Keratinocyte (primary cell): ENCODE measurements at regions not wholly inside any gene's neighbourhood (a gene's known extent, or its start where the extent isn't known, plus 50 kb on each side); places are given as distances from the start of the nearest gene placed in this dataset.

ENCODE experiments used
- CTCF ChIP-seq, 3 experiments: IDR thresholded peaks in 1 of 3; conservative IDR thresholded peaks in 1 of 3; optimal IDR thresholded peaks in 1 of 3; 2 replicates in 2 of 3; 3 replicates in 1 of 3; pipeline versions ENCODE3 to v1.5.1; 2011; ENCODE audit warnings: low read length in 3 of 3, mild to moderate bottlenecking in 3 of 3, moderate library complexity in 2 of 3, control low read depth in 1 of 3, inconsistent platforms in 1 of 3; ENCODE audit not compliant: insufficient read depth in 2 of 3; ENCODE audit errors: extremely low read depth in 1 of 3
- EZH2 ChIP-seq: IDR thresholded peaks from one replicate; pipeline ENCODE4 v1.6.1; 2012; ENCODE audit warnings: inconsistent platforms, mild to moderate bottlenecking, low read length, moderate library complexity

GRCh38 chr6:139891471-139891870 is 517.0 kb upstream of the CITED2 start:
- TF ChIP-seq CTCF (optimal IDR thresholded peaks at IDR 0.05 in 1 of 3, IDR thresholded peaks at IDR 0.05 in 1 of 3, conservative IDR thresholded peaks at IDR 0.05 in 1 of 3; ENCODE audit: extremely low read depth in 1 of 3, insufficient read depth in 2 of 3, low read length in 3 of 3) (no peak), EZH2 (no peak)
